ENCODE measurements at regions not wholly inside any gene's neighbourhood (a gene's known extent, or its start where the extent isn't known, plus 50 kb on each side); places are given as distances from the start of the nearest gene placed in this dataset.

- DNase-seq (ENCODE audit: low read depth, low spot score): no peak
- Mint-ChIP-seq H3K27ac (ENCODE audit: unreplicated experiment) (no peak overlapping the region), H3K36me3 (ENCODE audit: low read depth) (no peaks in the 10 kb centered on the region), H3K9me3 (no peaks in the 10 kb centered on the region), H3K4me3 (no peak overlapping the region), H3K27me3 (ENCODE audit: low read depth) (no peaks in the 10 kb centered on the region), H3K4me1 (peaks cover 3% of the 10 kb centered on the region)
- no peak for TF ChIP-seq CTCF (conservative IDR thresholded peaks at IDR 0.05)
Measured at GRCh38 chr12:91825999-91826398, 319.6 kb downstream of the BTG1 start.

- H3K27ac Mint-ChIP-seq (ENCODE audit: unreplicated experiment): no peak overlapping the region
- peaks cover 4% of the 10 kb centered on the region for H3K9me3 Mint-ChIP-seq
- H3K4me3 Mint-ChIP-seq: no peak overlapping the region
- H3K4me1 Mint-ChIP-seq: peaks cover 3% of the 10 kb centered on the region
- peaks cover 3% of the 10 kb centered on the region for H3K36me3 Mint-ChIP-seq (ENCODE audit: low read depth)
- TF ChIP-seq CTCF (conservative IDR thresholded peaks at IDR 0.05): no peak
- no peak for DNase-seq (ENCODE audit: low read depth, low spot score)
- no peaks in the 10 kb centered on the region for H3K27me3 Mint-ChIP-seq (ENCODE audit: low read depth)
Measured at GRCh38 chr12:91824991-91825390, 320.7 kb downstream of the BTG1 start.

GRCh38 chr12:91819132-91819447 is 326.6 kb downstream of the BTG1 start:
- no peak for TF ChIP-seq CTCF (conservative IDR thresholded peaks at IDR 0.05)
- Mint-ChIP-seq H3K36me3 (ENCODE audit: low read depth) (peaks cover 5% of the 10 kb centered on the region), H3K27me3 (ENCODE audit: low read depth) (no peaks in the 10 kb centered on the region), H3K4me3 (no peak overlapping the region), H3K4me1 (peaks cover 16% of the 10 kb centered on the region), H3K9me3 (peaks cover 7% of the 10 kb centered on the region), H3K27ac (ENCODE audit: unreplicated experiment) (no peak overlapping the region)
- no peak for DNase-seq (ENCODE audit: low read depth, low spot score)

- Mint-ChIP-seq H3K4me3 (no peak overlapping the region), H3K27ac (ENCODE audit: unreplicated experiment) (no peak overlapping the region), H3K4me1 (peaks cover 16% of the 10 kb centered on the region), H3K27me3 (ENCODE audit: low read depth) (no peaks in the 10 kb centered on the region), H3K36me3 (ENCODE audit: low read depth) (peaks cover 5% of the 10 kb centered on the region), H3K9me3 (peaks cover 10% of the 10 kb centered on the region)
- DNase-seq (ENCODE audit: low read depth, low spot score): no peak
- TF ChIP-seq CTCF (conservative IDR thresholded peaks at IDR 0.05): no peak
Measured at GRCh38 chr12:91818227-91819131, 327.2 kb downstream of the BTG1 start.

GRCh38 chr12:91817517-91817916 is 328.1 kb downstream of the BTG1 start:
- Mint-ChIP-seq H3K4me1 (peaks cover 16% of the 10 kb centered on the region), H3K27me3 (ENCODE audit: low read depth) (no peaks in the 10 kb centered on the region), H3K36me3 (ENCODE audit: low read depth) (peaks cover 5% of the 10 kb centered on the region), H3K4me3 (no peak overlapping the region), H3K27ac (ENCODE audit: unreplicated experiment) (no peak overlapping the region), H3K9me3 (peaks cover 10% of the 10 kb centered on the region)
- DNase-seq (ENCODE audit: low read depth, low spot score): no peak
- TF ChIP-seq CTCF (conservative IDR thresholded peaks at IDR 0.05): no peak
